GM18858 (cell line): ENCODE measurements at regions not wholly inside any gene's neighbourhood (a gene's known extent, or its start where the extent isn't known, plus 50 kb on each side); places are given as distances from the start of the nearest gene placed in this dataset.

Experiments used
- ATAC-seq: cut with Tn5 transposase; IDR thresholded peaks from one replicate; pipeline ENCODE4 v1.9.1; 2021; ENCODE audit not compliant: unreplicated experiment

- ATAC-seq = no peak
These were observed 591.0 kb upstream of the PFKP start for GRCh38 chr10:2476218-2476811.

- no peak for ATAC-seq
These were observed 591.6 kb upstream of the PFKP start for GRCh38 chr10:2475711-2476217.

GRCh38 chr10:2471811-2472210 is 595.5 kb upstream of the PFKP start:
- no peak for ATAC-seq

GRCh38 chr10:2469802-2470201 is 597.5 kb upstream of the PFKP start:
- no peak for ATAC-seq

GRCh38 chr10:2464483-2464882 is 602.9 kb upstream of the PFKP start:
- ATAC-seq = no peak

GRCh38 chr10:2463316-2463715 is 604.0 kb upstream of the PFKP start:
- ATAC-seq = no peak

- ATAC-seq = no peak
These were observed 604.8 kb upstream of the PFKP start for GRCh38 chr10:2462581-2462980.

- ATAC-seq = no peak
These were observed 606.5 kb upstream of the PFKP start for GRCh38 chr10:2460812-2461211.

GRCh38 chr10:2459713-2460112 is 607.6 kb upstream of the PFKP start:
- no peak for ATAC-seq

- no peak for ATAC-seq
These were observed 610.5 kb upstream of the PFKP start for GRCh38 chr10:2456834-2457233.

GRCh38 chr10:2445370-2445769 is 622.0 kb upstream of the PFKP start:
- ATAC-seq = no peak

GRCh38 chr10:2439983-2440382 is 627.4 kb upstream of the PFKP start:
- no peak for ATAC-seq

GRCh38 chr10:2439000-2439399 is 628.3 kb upstream of the PFKP start:
- ATAC-seq = no peak

GRCh38 chr10:2438248-2438939 is 629.0 kb upstream of the PFKP start:
- ATAC-seq = no peak

GRCh38 chr10:2436933-2437332 is 630.4 kb upstream of the PFKP start:
- ATAC-seq = no peak

- ATAC-seq = no peak
These were observed 635.4 kb upstream of the PFKP start for GRCh38 chr10:2431961-2432360.

- no peak for ATAC-seq
These were observed 639.9 kb upstream of the PFKP start for GRCh38 chr10:2427412-2427811.

- ATAC-seq = no peak
These were observed 642.0 kb upstream of the PFKP start for GRCh38 chr10:2425320-2425719.

GRCh38 chr10:2414562-2414961 is 652.8 kb upstream of the PFKP start:
- ATAC-seq = no peak

- ATAC-seq = no peak
These were observed 653.3 kb upstream of the PFKP start for GRCh38 chr10:2414039-2414438.

GRCh38 chr10:2410049-2410448 is 657.3 kb upstream of the PFKP start:
- ATAC-seq = no peak

- ATAC-seq = no peak
These were observed 664.1 kb upstream of the ADARB2 start for GRCh38 chr10:2401459-2401858.

- no peak for ATAC-seq
These were observed 662.2 kb upstream of the ADARB2 start for GRCh38 chr10:2399482-2399881.
